NOMO-1 treated with DMSO at 0.1 percent for 48 hours (cell line): ENCODE measurements at regions not wholly inside any gene's neighbourhood (a gene's known extent, or its start where the extent isn't known, plus 50 kb on each side); places are given as distances from the start of the nearest gene placed in this dataset.

Experiments used
- DNase-seq: peaks from one replicate; lab custom pipeline; 2025; ENCODE audit not compliant: unreplicated experiment; lab: John Stamatoyannopoulos, UW

DNA sequence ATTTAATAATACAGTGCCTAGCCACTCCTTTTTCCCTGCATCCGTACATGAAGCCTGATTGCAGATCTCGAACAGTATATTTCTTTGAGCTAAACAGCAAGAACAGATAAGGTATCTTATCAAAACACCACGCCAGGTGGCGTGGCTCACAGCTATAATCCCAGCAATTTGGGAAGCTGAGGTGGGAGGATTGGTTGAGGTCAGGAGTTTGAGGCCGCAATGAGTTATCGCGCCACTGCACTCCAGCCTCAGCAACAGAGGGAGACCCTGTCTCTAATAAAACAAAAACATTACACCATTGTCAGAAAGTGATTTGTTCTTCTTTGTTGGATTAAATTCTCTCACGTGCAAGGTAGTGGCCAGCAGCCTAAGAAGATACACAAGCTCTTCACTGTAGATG lies 291.2 kb upstream of the DMRT1 start:
- no peak for DNase-seq

GRCh38 chr9:551986-552929 lies 289.2 kb upstream of the DMRT1 start:
- DNase-seq: no peak

- DNase-seq: no peak
These were observed 286.0 kb upstream of the DMRT1 start for GRCh38 chr9:555493-555892.

DNA sequence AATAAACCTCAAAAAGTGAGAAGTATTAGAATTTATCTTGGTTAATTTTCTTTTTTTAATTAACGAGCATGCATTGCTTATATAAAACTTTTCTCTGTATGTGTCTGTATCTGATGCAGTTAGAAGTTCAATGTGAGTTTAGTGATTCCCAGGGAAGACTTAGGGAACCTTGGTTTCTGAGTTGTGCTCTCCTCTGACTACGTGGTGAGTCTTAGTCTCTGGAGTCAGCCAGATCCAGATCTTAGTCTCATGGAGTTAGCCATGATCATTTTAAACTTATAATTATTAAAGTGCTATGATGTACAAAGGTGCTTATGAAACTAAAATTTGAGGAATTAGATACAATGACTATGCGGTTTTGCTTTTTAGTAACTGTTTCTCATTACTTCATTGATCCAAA lies 285.3 kb upstream of the DMRT1 start:
- no peak for DNase-seq

DNA sequence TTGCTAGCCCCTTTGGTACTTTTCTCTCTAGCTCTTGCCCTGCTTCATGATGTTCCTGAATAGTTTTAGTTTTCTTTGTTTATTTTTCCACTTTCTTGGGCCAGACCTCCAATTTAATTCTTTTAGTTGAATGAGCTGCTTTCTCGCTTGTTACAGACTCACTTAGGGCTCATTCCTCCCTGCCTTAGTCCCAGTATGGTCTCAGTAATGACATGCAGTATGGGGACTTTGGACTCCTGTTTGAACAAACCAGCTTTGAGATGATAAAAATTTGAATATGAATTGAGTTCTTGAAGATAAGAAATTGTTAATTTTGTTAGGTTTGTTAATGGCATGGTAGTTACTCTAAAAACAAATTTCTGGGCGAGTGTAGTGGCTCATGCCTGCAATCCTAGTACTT lies 284.8 kb upstream of the DMRT1 start:
- DNase-seq: no peak

- no peak for DNase-seq
These were observed 283.8 kb upstream of the DMRT1 start for GRCh38 chr9:557601-558201.

DNA sequence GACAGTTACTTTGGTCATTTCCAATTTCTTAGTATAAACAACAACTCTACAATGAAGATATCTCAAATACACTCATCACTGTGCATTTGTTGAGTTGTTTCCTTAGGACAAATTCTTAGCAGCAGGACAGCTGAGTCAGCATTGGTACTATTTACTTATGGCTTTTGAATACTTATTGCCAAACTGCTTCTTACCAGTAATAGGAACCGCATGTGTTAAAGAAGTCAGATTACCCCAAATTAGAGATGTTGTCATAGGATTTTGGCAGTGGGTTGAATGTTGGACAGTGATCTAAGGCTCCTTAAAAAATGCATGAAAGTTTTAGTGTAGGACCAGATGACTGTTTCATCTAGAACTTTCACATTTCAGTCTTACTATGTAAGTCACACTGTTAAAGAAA lies 280.1 kb upstream of the DMRT1 start:
- no peak for DNase-seq

DNA sequence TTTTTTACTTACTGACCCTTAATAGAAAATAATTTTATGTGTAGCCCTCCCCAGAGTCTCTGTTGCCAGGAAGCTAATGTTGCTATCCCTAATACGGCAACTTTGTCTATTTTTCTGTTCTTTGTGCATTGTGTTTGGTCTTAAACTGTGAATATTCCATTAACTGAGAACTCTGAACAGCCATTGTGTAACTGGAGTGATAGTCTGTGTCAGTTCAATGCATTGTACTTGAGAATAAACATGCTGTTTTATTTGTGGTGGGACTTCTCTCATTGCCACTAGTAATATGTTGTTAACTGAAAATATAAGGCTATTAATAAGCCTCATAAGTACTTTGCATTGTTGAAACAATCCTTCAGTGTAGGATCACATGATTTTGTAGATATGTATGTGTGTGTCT lies 278.3 kb upstream of the DMRT1 start:
- no peak for DNase-seq

DNA sequence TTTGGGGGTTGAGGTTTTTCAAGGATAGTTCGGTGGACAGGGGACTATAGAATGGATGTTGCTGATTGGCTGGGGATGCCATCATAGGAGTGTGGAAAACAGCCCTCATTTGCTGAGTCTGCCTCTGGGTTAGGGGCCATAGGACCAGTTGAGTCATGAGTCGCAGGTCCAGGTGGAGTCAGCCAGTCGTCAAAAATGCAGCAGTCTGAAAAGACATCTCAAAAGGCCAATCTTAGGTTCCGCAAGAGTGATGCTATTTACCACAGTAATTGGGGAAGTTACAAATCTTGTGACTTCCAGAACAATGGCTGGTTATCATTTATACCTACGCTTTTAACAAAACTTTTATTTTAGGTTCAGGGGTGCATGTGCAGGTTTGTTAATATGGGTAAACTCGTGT lies 276.0 kb upstream of the DMRT1 start:
- no peak for DNase-seq

GRCh38 chr9:567128-567746 lies 274.3 kb upstream of the DMRT1 start:
- DNase-seq: peak; percentile 64

DNA sequence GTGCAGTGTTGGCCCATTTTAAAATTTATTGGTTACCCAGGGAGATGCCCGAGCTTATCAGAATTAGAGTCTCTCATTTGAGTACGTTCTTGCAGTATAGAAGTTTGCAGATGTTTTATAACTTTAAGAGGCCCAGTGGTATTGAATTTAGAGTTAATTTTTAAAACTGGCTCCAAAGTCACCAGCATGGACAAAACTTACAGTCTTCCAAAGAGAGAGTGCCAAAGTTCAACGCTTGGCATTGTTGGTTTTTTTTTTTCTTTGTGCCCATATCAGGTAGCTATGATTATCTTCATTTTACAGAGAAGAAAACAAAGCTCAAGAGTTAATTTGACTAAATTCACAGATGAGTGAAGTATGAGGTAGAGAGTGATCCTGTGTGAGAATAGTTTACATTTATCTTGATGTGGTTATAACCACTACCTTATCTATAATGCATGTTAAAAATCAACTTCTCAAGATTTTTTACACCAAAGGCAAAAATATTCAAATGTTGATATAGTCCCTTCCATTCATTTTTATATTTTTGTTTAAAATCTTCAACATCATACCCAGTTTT lies 273.7 kb upstream of the DMRT1 start:
- no peak for DNase-seq

- DNase-seq: no peak
These were observed 272.2 kb upstream of the DMRT1 start for GRCh38 chr9:569296-569695.

DNA sequence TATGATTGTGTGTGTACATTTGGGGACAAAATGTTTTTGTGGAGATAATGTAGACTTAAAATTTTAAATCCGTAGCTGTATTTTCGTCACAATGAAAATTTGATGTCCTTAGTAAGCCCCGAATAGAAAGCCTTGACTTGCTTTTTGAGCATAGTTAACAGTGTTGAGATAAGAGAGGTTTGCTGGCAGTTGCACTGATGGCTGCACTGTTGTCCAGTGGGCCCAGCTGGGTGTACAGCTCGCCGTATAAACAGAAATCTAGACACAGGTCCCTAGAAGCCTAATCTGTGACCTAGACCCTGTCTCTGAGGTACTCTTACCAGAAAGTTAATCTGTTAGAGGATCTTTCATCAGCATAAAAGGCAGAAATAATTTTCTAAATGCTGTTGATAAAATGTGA lies 271.3 kb upstream of the DMRT1 start:
- no peak for DNase-seq

DNA sequence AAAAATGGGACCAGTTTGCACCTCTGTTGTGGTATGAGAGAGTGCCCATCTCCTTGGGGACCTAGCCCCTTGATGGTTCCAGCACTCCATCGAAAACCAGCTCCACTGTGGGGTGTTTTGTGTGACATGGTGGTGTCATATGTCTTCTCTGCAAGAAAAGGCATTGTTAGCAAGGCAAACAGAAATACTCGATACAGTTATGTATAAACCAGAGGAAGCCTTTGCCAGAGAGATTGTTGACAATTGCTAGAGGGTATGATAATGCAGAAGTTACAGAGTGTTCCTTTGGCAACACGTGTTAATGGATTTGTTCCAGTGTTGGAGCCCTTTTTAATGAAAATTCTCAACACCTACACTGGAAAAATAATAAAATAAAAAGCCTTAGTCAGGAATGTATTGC lies 270.4 kb upstream of the DMRT1 start:
- no peak for DNase-seq

DNA sequence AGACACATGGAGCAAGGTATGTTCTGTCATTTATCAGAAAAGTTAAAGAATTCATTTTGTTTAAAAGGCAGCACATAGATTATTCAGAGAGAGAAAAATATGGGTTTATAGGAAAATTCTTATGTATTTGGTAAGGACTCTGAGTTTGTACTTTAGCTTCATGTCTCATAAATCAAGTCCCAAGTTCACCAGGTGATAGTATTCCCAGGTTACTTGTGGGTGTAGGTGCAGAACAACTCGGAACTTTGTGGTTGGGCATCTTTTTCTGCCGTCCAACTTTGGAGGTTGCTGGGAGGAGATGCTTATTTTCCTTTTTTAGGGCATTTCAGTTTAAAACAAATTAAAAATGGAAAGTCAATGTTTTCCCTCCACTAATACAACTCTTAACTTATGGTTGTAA lies 269.8 kb upstream of the DMRT1 start:
- DNase-seq: no peak

- no peak for DNase-seq
These were observed 267.6 kb upstream of the DMRT1 start for GRCh38 chr9:573691-574410.

DNA sequence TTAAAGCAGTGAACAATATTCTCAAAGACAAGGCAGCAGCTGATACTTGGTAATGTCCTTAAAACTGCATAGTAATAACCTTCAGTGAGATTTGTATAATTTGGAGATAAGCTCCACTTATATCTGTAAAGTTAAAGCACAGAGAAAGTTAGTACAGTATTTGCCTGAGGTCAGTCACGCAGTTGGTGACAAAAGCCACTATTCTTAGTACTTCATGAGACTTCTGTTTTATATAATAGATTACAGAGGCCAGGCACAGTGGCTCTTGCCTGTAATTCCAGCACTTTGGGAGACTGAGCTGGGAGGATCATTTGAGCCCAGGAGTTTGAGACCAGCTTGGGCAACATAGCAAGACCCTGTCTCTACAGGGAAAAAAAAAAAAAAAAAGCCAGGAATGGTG lies 266.4 kb upstream of the DMRT1 start:
- no peak for DNase-seq

DNA sequence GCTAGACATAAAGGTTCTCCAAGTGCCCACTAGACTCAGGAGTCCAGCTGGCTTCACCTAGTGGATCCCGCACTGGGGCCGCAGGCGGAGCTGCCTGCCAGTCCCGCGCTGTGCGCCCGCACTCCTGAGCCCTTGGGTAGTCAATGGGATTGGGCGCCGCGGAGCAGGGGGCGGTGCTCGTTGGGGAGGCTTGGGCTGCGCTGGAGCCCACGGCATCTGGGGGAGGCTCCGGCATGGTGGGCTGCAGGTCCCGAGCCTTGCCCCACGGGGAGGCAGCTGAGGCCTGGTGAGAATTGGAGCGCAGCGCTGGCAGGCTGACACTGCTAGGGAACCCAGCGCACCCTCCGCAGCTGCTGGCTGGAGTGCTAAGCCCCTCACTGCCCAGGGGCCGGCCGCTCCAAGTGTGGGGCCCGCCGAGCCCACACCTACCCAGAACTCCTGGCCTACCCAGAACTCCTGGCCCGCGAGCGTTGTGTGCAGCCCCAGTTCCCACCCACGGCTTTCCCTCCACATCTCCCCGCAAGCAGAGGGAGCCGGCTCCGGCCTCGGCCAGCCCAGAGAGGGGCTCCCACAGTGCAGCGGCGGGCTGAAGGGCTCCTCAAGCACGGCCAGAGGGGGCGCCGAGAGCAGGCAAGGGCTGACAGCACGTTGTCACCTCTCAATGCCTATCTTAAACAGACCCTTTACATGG lies 260.7 kb upstream of the DMRT1 start:
- DNase-seq: no peak

DNA sequence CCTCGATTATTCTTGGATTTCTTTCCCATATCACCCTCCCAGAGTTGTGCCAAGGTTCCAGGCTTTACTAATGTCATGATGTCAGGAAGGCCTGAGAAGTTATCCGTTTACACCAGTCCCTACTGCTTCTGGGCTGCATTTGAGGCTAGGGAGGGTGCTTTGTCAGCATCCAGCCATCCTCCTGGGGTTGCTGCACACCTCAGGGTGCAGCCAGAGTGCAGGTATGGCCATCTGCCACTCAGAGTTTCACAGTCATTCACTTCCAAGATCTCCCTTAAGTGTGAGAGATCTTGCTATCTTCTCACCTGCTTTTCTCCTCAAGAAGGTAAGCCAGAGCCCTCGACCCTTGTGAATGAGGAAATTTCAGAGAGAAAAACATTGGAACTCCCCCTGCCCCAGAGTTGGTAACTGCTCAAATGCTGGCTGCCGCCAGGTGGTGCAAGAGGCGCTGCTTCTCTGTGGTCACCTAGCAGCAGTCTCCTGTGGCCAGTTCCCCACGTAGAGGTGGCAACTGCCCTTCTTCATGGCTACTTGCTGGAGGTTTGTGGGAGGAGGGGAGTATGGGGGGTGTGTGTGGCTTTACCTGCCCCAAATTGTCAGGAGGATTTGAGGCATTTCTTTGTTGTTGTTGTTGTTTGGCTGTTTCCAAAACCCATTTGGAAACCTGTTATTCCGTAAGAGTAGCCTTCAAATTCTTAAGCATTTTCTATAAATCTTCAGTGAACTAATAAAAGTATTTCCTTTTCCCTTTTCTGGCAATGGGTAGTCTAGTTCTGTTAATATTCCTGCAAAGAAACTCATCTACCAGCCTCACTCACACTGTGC lies 259.6 kb upstream of the DMRT1 start:
- no peak for DNase-seq

GRCh38 chr9:582775-583174 lies 258.7 kb upstream of the DMRT1 start:
- no peak for DNase-seq
